GM23248 (cell line): ENCODE measurements at regions not wholly inside any gene's neighbourhood (a gene's known extent, or its start where the extent isn't known, plus 50 kb on each side); places are given as distances from the start of the nearest gene placed in this dataset.
A peak's percentile ranks its signal among the peaks of the same experiment; 100 is the strongest.

Source experiments
- DNase-seq: peaks from one replicate; pipeline ENCODE4 v3.0.0-alpha.2; 2015
- H2AFZ ChIP-seq: fragments of 200-600 bp; sonication (generic); 2 replicates; pipeline ENCODE4 v1.6.1; 2016; ENCODE audit warnings: antibody characterized with exemption
- H3F3A ChIP-seq: fragments of 200-600 bp; sonication (generic); 2 replicates; pipeline ENCODE4 v1.6.1; 2016; ENCODE audit warnings: mild to moderate bottlenecking, antibody characterized with exemption, mixed run types; ENCODE audit not compliant: insufficient read depth
- H3K27ac ChIP-seq: fragments of 200-600 bp; sonication (generic); 2 replicates; pipeline ENCODE4 v1.5.1; 2016; ENCODE audit warnings: mild to moderate bottlenecking
- H3K27me3 ChIP-seq: fragments of 200-600 bp; sonication (generic); replicated peaks from 2 replicates; pipeline ENCODE4 v1.6.1; 2016; ENCODE audit warnings: mild to moderate bottlenecking; ENCODE audit not compliant: insufficient read depth
- H3K36me3 ChIP-seq: fragments of 200-600 bp; sonication (generic); 2 replicates; pipeline ENCODE4 v1.6.1; 2016; ENCODE audit warnings: low read depth, mild to moderate bottlenecking
- H3K4me1 ChIP-seq: fragments of 200-600 bp; sonication (generic); 2 replicates; pipeline ENCODE4 v1.6.1; 2016; ENCODE audit warnings: mild to moderate bottlenecking; ENCODE audit not compliant: insufficient read depth
- H3K4me2 ChIP-seq: fragments of 200-600 bp; sonication (generic); one replicate; pipeline ENCODE4 v1.6.1; 2016; ENCODE audit warnings: mild to moderate bottlenecking; ENCODE audit not compliant: unreplicated experiment
- H3K4me3 ChIP-seq: fragments of 200-600 bp; sonication (generic); 2 replicates; pipeline ENCODE4 v1.5.1; 2016; ENCODE audit warnings: mild to moderate bottlenecking
- H3K79me2 ChIP-seq: fragments of 200-600 bp; sonication (generic); 2 replicates; pipeline ENCODE4 v1.6.1; 2016; ENCODE audit warnings: mild to moderate bottlenecking; ENCODE audit not compliant: insufficient read depth
- H3K9ac ChIP-seq: fragments of 200-600 bp; sonication (generic); 2 replicates; pipeline ENCODE4 v1.6.1; 2016; ENCODE audit warnings: mild to moderate bottlenecking
- H3K9me2 ChIP-seq: fragments of 200-600 bp; sonication (generic); 2 replicates; pipeline ENCODE4 v1.6.1; 2016; ENCODE audit warnings: mixed run types, mild to moderate bottlenecking, moderate library complexity; ENCODE audit not compliant: insufficient read depth
- H3K9me3 ChIP-seq: fragments of 200-600 bp; sonication (generic); one replicate; pipeline ENCODE4 v1.6.1; 2017; ENCODE audit warnings: low read depth
- H4K20me1 ChIP-seq: fragments of 200-600 bp; sonication (generic); 2 replicates; pipeline ENCODE4 v1.6.0; 2016; ENCODE audit not compliant: insufficient read depth
- EZH2 ChIP-seq: fragments of 200-600 bp; sonication (generic); IDR thresholded peaks from 2 replicates; pipeline ENCODE4 v1.6.1; 2018; ENCODE audit warnings: antibody characterized with exemption, mild to moderate bottlenecking; ENCODE audit not compliant: insufficient read depth, poor library complexity, severe bottlenecking
- EZH2phosphoT487 ChIP-seq: fragments of 200-600 bp; sonication (generic); IDR thresholded peaks from 2 replicates; pipeline ENCODE4 v1.6.1; 2018; ENCODE audit warnings: antibody characterized with exemption, moderate library complexity, mild to moderate bottlenecking, low read depth; ENCODE audit not compliant: insufficient read depth
- WGBS, 2 experiments: methylation state at CpG; one replicate each; pipeline ENCODE4 v1.1.6; 2015 to 2017; ENCODE audit warnings: low lambda C conversion rate in 2 of 2, low coverage in 1 of 2; ENCODE audit errors: missing lambda C conversion rate in 2 of 2; 5-methylcytosine and 5-hydroxymethylcytosine counted together
- in situ Hi-C: fragments of 300-500 bp; cut with MboI; formaldehyde crosslinking; loops from 2 replicates; pipeline ENCODE4 v1.15.0; 2020

GRCh38 chr14:87698481-87698880 lies 294.5 kb downstream of the GALC start:
- Histone ChIP-seq H3K4me3 (no peak overlapping the region), H3K9me3 (no peaks in the 10 kb centered on the region), H3K9ac (no peak overlapping the region), H3F3A (no peaks in the 10 kb centered on the region), H3K36me3 (no peaks in the 10 kb centered on the region), H3K79me2 (no peaks in the 10 kb centered on the region), H3K4me1 (no peaks in the 10 kb centered on the region), H4K20me1 (no peaks in the 10 kb centered on the region), H2AFZ (no peak overlapping the region), H3K9me2 (no peaks in the 10 kb centered on the region), H3K27ac (no peak overlapping the region), H3K27me3 (no peaks in the 10 kb centered on the region), H3K4me2 (no peak overlapping the region)
- TF ChIP-seq EZH2phosphoT487 (no peak), EZH2 (no peak)
- whole genome bisulfite sequencing, 2 experiments = 32 to 36% methylated on average over 3 of the region's 3 CpGs
- in situ Hi-C loops = no loop called here
- peak; percentile 1 for DNase-seq

- Histone ChIP-seq H2AFZ (no peak overlapping the region), H3K9ac (no peak overlapping the region), H3K27me3 (no peaks in the 10 kb centered on the region), H4K20me1 (no peaks in the 10 kb centered on the region), H3K9me3 (no peaks in the 10 kb centered on the region), H3K27ac (no peak overlapping the region), H3K4me3 (no peak overlapping the region), H3K79me2 (no peaks in the 10 kb centered on the region), H3F3A (no peaks in the 10 kb centered on the region), H3K4me1 (no peaks in the 10 kb centered on the region), H3K9me2 (no peaks in the 10 kb centered on the region), H3K36me3 (no peaks in the 10 kb centered on the region), H3K4me2 (no peak overlapping the region)
- WGBS, 2 experiments = 7 to 25% methylated on average over 1 of the region's 1 CpG
- no peak for DNase-seq
- no peak for TF ChIP-seq EZH2
- no peak for TF ChIP-seq EZH2phosphoT487
- in situ Hi-C loops = no loop called here
Observed at GRCh38 chr14:87696485-87696884, 296.5 kb downstream of the GALC start.

GRCh38 chr14:87691042-87691881 lies 301.7 kb downstream of the GALC start:
- WGBS, 2 experiments = 43 to 45% methylated on average over 15 of the region's 15 CpGs
- H3K4me3 ChIP-seq = no peak overlapping the region
- no peaks in the 10 kb centered on the region for H3K9me3 ChIP-seq
- no peaks in the 10 kb centered on the region for H3K27me3 ChIP-seq
- H3K9me2 ChIP-seq = no peaks in the 10 kb centered on the region
- in situ Hi-C loops = no loop called here
- H3K27ac ChIP-seq = no peak overlapping the region
- no peak for DNase-seq
- H3K79me2 ChIP-seq = no peaks in the 10 kb centered on the region
- no peak overlapping the region for H2AFZ ChIP-seq
- no peak overlapping the region for H3K4me2 ChIP-seq
- no peaks in the 10 kb centered on the region for H3K4me1 ChIP-seq
- no peak overlapping the region for H3K9ac ChIP-seq
- H3K36me3 ChIP-seq = no peaks in the 10 kb centered on the region
- no peak for TF ChIP-seq EZH2
- no peak for TF ChIP-seq EZH2phosphoT487
- no peaks in the 10 kb centered on the region for H4K20me1 ChIP-seq
- no peaks in the 10 kb centered on the region for H3F3A ChIP-seq

- in situ Hi-C loops = no loop called here
- no peaks in the 10 kb centered on the region for H4K20me1 ChIP-seq
- H3K27me3 ChIP-seq = no peaks in the 10 kb centered on the region
- TF ChIP-seq EZH2phosphoT487 (no peak), EZH2 (no peak)
- no peaks in the 10 kb centered on the region for H3K9me2 ChIP-seq
- no peaks in the 10 kb centered on the region for H3K79me2 ChIP-seq
- H3F3A ChIP-seq = no peaks in the 10 kb centered on the region
- H3K4me2 ChIP-seq = no peak overlapping the region
- no peak overlapping the region for H2AFZ ChIP-seq
- no peak overlapping the region for H3K9ac ChIP-seq
- H3K4me3 ChIP-seq = no peak overlapping the region
- H3K4me1 ChIP-seq = no peaks in the 10 kb centered on the region
- WGBS, 2 experiments = 27 to 38% methylated on average over 3 of the region's 3 CpGs
- no peaks in the 10 kb centered on the region for H3K9me3 ChIP-seq
- no peak for DNase-seq
- no peak overlapping the region for H3K27ac ChIP-seq
- H3K36me3 ChIP-seq = no peaks in the 10 kb centered on the region
Observed at GRCh38 chr14:87690076-87690613, 302.8 kb downstream of the GALC start.

- Histone ChIP-seq H3K4me2 (no peak overlapping the region), H3K4me1 (no peaks in the 10 kb centered on the region), H3K4me3 (no peak overlapping the region), H3K9me2 (no peaks in the 10 kb centered on the region), H4K20me1 (no peaks in the 10 kb centered on the region), H3F3A (no peaks in the 10 kb centered on the region), H3K79me2 (no peaks in the 10 kb centered on the region), H3K9me3 (no peaks in the 10 kb centered on the region), H3K27me3 (no peaks in the 10 kb centered on the region), H3K36me3 (no peaks in the 10 kb centered on the region), H3K27ac (no peak overlapping the region), H2AFZ (no peak overlapping the region), H3K9ac (no peak overlapping the region)
- DNase-seq = no peak
- 32 to 37% methylated on average over 3 of the region's 3 CpGs for WGBS, 2 experiments
- TF ChIP-seq EZH2 (no peak), EZH2phosphoT487 (no peak)
- in situ Hi-C loops = no loop called here
Observed at GRCh38 chr14:87688524-87688923, 304.5 kb downstream of the GALC start.
